ENCODE measurements at regions not wholly inside any gene's neighbourhood (a gene's known extent, or its start where the extent isn't known, plus 50 kb on each side); places are given as distances from the start of the nearest gene placed in this dataset.
"Not testable (repeated sequence)": the region's sequence is repeated elsewhere in the genome, so short reads cannot be mapped to it uniquely, and the experiment has no call there.

DNA sequence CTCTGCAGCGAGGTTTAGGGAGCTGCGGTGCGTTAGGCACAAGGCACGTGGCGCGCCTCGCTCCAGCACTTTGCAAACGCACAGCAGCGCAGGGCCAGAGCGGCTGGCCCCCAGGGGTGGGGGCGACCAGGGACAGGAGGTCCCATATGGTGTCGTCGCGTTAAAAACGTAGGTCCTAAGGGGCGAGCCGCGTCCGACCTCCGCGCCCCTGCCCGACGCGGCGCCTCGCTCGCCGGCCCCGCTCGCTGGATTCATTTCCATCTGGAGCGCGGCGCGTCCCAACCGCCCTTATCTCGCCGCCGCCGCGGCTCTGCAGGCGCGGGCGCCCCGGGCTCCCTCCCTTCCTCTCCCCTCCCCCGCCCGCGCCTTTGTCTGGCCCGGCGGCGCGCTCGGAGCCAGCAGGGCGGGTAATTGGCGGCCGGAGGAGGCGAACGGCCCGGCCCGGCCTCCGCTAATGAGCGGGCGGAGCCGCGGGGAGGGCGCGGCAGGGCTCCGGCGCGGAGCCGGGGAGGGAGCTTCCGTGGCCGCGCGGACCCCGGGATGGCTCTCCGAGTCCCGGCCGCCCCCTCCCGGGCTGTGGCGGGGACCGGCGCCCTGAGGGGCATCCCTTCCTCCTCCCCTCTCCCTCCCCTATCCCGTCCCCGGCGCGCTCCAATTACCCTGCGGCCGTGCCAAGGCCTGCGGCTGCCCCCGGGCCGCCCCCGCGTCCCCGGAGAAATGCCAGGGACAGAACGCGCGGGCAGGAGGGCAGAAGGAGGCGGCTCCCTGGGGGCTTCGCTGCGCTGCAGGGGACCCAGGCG lies 409.0 kb downstream of the BCOR start:
- DNase-seq = peak; percentile 74

DNA sequence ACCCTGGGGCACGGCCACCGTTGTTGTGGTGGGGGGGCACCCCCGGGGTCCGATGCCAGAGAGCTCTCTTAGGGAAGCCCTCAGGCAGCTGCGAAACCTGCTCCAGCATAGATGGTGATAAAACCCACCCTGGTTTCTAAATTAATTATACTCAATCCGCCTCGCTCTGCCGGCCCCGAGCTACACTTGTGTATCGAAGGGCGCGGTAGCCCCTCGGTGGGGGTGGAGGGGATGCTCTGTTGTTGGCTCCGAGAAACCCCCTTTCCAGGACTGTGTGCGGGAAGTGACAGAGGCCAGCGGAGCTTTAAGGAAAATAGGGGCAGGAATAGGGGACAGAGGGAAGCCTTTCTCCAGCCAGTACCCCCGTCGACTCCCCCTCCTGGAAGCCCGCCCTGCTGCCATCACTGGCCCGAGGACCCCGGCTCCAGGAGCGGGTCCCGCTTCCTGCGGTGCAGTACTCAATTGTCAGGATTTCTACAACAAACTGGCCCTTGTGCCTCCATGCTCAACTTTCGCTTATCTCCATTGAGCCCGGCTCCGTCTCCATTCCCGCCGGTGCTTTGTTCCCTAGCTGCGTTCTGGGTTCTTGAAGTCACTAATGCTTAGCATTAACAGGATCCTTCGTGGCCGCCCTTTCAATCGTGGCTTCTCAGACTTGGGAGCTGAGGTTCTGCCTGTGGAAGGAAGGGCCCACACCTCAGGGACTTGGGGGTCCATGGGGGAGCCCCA lies 408.2 kb downstream of the BCOR start:
- DNase-seq = peak; percentile 54

DNA sequence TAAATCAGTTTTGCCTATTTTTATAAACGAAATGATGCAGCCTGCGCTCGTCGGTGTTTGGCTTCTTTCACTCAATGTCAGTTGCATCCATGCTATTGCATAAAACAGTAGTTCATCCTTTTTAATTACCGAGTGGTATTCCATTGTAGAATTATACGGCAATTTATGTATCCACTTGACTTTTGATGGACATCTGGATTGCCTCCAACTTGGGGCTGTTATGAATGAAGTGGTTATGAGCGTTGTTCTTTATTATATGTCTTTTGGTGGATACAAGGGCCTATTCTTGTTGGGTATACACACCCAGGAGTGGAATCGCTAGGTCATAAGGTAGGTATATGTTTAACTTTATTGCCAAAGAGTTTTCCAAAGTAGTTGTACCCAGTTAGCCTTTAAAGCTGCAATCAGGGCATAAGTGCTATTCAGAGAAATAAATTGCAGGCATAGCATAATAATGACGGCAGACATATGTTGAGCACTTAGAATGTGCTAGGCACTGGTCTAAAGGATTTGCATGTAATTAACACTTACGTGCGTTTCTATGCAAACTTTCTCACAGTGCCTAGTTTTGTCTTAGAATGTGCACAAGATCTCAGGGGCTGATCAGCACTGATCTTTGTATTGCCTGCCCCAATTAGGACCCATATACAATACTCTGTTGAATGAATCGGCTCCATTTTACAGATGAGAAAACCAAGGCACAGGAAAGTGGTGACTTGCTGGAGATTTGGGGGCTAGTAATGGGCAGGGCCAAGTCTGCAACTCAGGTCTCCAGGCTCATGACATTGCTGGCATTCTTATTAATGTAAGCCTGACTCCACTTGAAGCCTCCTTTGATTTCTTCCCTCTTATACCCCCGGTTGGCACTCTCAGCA lies 407.0 kb downstream of the BCOR start:
- DNase-seq = no peak

DNA sequence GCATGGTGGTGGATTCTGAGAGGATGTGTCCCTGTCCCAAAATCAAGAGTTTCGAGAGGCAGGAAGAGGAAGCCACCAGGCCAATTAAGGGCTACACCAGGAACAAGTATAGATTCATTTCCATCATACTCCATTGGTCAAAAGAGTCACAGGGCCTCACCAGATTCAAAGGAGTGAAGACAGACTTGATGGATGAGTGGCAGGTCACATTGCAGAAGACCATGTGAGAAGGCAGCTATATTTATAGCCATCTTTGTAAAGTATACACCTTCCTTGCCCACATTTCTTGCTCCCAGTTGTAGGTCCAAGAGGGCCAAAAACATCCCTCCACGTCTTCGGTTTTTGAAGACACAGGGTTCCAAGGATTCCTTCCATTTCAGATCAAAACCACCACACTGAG lies 406.0 kb downstream of the BCOR start:
- DNase-seq = no peak

DNA sequence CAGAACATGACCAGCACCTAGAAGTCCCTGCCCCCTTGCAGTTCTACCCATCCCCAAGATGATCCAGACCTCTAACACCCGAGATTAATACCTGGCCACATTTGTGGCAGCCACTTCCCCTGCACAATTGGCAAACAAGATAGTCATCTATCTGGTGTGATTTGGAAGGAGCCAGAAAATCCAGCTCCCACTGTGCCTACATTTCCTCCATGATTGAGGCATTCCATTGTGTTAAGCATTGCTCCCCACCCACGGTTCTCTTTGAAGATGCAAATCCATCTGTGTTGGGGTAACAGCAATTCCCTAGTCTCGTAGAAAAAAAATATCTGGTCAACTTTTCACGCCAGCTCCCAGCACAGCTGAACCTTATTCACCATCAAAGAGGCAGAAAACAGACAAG lies 405.0 kb downstream of the BCOR start:
- DNase-seq = no peak

DNA sequence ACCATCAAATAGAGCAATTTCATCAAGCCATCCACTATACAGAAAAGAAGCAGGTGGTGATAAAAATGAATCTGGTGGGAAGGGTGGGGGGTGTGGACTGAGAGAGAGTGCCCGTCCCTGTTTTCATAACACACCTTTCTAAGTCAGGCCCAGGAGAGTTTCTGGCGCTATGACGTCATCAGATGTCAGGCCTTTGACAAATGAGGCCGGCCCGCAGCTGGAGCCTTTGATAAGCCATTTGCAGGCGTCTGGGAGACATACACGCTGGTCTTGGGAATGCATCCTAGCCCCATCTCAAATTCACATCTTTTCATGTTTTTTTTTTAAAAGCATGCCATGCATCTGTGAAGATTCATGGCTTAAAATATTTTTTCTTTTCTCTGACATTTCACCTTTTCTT lies 404.5 kb downstream of the BCOR start:
- no peak for DNase-seq

DNA sequence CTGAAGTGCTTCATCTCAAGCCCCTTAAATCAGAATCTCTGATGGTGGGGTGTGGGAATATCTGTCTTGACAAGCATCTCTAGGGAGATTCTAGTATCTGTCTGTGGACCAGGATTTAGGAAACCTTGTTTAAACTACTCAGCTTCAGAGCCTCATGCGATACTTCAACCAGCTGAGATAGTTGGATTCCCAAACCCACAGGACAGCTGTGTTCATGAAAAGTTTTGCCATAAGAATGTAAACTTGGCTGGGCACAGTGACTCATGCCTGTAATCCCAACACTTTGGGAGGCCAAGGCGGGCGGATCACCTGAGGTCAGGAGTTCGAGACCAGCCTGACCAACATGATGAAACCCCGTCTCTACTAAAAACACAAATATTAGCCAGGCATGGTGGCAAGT lies 395.1 kb downstream of the BCOR start:
- DNase-seq = not testable (repeated sequence)

DNA sequence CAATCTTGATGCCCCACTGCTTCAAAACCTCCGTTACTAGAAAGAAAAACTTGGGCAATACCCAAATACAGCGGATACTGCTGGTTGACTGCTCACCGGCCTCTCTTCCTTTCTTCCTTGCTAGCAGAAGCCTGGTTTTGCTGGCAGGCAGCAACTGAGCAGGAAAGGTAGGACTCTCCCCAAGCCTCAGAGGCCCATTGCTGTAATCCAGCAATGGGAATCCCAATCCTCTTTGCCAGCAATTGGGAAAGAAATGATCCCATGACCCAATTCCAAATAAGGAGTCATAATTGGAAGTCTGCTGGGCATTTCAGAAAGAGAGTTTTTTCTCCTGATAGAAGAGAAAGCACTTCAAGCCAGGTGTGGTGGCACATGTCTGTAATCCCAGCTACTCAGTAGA lies 394.5 kb downstream of the BCOR start:
- DNase-seq = no peak

DNA sequence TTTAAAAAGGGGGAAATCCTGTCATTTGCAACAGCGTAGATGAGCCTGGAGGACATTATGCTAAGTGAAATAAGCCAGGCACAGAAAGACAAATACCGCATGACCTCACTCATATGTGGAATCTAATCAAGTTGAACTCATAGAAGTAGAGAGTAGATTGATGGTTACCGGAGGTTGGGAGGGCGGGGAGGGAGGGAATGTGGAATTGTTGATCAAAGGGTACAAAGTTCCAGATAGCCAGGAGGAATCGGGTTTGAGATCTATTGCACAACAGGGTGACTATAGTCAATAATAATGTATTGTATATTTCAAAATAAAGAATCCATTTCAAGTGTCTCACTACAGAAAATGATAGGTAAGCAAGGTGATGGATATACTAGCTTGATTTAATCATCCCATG lies 393.2 kb downstream of the BCOR start:
- DNase-seq = no peak

DNA sequence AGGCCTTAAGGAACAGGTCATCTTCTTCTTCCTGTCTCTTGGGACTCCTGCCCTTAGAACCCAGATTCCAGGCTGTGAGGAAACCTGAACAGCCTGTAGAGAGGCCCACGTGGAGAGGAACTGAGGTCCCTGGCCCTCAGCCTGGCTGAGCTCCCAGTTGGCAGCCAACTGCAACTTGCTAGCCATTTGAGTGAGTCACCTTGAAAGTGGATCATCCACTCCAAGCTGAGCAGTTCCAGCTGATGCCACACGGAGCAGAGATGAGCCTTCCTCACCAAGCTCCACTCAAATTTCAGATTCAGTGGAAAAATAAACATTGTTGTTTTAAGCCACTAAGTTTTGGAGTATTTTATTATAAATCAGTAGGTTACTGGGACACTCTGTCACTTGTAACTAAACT lies 392.5 kb downstream of the BCOR start:
- no peak for DNase-seq

DNA sequence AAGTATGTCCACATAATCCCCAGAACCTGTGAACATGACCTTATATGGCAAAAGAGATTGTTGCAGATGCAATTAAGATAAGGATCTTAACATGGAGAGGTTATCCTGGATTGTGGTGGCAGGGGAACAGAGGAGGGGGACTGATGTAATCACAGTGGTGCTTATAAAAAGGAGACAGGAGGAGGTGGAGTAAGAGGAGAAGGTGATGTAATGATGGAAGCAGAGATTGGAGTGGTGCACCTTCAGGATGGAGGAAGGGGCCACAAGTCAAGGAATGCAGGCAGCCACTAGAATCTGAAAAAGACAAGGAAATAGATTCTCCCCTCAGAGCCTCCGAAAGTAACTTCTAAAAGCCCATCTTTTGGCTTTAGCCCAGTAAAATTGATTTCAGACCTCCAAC lies 388.4 kb downstream of the BCOR start:
- DNase-seq = no peak

DNA sequence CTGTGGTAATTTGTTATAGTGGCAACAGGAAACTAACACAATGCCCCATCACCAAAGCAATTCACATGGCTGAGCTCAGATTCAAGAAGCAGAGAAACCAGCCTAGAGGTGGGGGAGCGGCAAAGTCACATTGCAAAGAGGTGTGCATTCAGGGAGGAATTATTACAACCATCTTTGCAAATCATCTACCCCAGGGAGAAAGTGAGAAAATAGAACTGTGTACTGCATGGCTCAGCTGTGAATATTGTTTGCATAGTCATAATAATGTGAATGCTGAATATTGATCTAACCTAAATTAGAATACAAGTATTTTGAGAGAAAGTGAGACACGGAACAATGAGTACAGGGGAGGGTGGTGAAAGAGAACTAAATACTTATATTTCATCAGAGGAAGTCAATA lies 387.9 kb downstream of the BCOR start:
- no peak for DNase-seq

DNA sequence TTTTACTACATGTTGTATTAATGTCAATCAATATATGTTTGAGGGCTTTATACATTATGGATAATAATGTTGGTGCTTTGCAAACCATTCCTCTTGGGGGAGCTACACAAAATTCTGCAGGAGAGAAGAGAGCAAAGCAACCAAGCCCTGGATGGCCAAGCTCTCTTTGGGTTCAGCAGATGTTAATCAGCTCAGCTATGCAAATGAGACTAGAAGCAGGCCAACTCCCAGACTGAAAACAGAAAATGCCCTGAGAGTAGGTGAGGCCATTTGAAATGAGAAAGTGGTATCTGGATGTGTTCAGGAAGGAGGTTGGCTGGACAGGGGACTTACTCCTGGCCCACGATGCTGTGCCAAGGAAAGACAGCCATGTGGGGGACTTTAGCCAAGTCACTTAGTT lies 387.0 kb downstream of the BCOR start:
- no peak for DNase-seq

DNA sequence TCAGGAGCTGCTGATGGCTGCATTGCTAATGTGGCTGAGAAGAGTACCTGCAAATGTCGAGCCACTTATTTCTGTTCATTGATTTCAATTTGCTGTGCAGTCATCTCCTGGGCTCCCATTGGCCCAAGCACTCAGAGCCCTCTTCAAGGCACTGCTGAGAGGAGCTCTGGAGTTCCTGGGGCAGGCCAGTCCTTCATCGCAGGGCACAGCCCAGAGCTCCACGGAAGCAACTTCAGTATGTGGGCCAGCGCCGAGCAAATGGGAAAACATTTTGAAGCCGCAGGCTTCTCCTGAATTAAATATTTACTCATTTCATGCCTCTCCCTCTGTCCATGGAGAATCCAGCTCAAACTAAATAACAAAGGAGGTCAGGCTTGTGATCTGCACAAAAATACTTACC lies 383.3 kb downstream of the BCOR start:
- peak; percentile 62 for DNase-seq

DNA sequence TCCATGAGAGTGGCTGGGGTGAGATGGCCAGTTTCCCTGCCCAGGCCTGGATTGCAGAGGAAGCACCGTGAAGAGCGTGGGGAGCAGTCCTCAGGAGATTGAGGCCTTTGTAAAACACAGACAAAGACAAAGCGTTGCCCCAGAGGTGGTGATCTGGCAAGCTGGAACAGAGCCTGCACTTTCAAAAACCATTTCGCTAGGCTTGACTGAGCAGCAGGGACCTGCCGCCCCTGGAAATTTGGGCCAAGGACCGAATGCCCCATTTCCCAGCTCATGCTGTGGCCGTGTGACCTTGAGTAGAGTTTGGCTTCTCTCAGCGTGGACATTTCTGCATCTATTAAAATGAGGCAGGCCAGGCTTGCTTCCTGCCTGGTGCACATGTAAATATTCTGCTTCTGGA lies 381.4 kb downstream of the BCOR start:
- DNase-seq = no peak

DNA sequence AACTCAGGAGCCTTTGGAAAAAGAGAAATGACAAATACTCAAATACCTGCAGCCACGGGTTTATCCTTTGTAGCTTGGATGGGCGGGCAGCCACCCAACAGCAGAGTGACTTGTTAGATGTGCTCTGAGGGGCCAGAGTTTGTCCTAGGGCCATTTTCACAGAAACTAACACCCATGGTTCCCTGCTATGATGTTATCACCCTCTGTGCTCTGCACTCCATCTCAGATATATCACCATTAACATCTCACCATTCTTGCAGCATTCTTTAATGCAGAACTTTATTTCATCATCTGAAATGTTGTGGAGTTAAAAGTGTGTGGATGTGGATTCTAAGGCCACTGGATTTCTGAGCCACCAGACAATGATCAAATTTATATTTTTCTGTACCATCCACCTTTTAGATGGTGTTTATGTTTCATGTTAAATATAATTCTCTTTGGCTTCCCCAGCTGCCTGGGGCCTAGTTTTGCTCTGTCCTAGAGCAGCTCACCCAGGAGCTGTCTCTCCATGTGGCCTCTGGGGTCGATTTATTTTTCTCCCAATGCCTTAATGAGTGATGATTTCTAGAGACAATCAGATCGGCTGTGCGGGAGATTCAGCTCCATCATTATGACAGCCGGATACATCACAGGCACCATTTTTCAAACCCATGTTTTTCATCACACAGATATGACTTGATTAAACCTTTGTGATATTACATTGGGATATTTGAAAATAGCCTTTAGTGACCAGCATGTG lies 380.8 kb downstream of the BCOR start:
- no peak for DNase-seq

DNA sequence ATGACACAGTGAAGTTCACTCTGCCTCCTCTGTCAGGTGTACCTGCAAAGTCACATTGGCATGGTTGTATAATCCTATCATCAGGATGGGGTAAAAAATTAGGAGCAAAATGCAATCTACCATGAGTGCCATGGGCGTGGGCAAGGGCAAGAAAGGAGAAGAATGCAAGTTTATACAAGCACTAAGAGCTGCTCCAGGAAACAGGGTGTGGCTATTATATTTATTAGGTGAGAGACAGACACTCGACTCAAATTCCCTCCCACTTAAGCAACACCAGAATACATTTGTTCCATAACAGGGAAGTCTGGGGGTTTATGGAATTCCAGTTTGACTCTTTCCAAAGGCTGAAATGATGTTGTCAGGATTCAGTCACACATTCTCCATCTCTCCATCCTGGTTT lies 378.8 kb downstream of the BCOR start:
- DNase-seq = no peak

DNA sequence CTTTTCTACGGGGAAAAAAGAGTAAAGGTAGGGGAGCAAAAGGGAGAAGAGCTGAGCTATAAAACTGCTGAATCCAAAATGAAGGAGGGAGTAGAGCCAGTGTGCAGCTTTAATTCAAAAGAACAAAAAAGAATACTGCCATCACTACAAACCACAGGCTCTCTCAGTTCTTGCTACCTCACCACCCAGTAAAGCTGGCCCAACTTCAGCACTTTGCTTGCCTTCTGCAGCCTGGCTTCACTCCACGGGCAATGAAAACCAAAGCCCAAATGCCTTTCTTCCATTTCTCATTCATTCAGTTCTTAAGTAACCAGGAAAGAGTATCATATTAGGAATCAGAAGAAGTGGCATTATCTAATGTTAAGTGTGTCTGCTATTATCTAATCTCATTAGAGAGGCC lies 376.8 kb downstream of the BCOR start:
- DNase-seq = no peak

DNA sequence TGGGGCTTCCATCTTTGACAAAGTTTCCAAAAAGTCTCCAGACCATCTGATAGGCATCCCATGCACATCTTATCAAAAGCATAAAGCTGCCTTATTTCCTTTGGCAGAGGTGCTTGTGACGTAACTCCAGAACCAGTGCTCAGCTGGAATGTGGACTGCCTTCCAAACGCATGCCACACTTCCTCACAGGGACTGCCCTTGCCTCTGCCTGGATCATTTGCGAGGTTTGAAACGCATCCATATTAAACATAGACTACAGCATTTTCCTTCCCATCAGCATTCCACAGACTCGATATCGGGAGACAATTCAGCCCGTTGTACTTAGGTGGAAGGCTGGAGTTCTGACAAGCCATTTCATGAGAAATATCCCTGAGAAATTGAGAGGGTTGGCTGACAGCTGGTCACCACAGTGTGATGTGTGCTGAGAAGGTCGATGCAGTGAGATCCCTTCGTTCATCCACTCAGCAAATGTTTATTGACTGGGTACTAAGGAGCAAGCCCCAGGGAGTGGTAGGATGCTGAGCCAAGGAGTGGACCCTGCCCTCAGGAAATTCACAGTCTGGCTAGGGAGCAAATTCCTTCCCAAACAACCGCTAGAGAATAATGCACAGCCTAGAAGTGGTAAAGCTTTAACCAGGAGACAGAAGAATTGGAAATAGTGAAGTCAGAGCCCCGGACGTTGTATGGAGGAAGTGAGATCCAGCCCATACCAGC lies 376.0 kb downstream of the BCOR start:
- DNase-seq = no peak

DNA sequence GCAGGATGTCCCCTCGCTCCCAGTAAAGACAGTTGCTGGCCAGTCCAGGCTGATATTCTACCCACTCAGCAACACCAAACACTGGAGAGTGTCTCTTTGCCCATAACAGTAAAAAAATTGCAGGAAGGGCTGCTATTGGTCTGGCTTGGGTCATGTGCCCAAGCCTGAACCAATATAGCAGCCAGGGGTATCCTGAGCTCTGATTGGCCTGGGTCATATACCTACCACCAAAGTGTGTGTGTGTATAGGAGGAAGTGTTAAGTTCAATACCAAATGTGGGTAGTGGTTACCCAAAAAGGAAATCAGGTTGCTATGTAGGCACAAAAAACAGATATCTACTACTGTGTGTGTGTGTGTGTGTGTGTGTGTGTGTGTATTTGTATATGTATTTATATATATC lies 373.2 kb downstream of the BCOR start:
- DNase-seq = no peak

DNA sequence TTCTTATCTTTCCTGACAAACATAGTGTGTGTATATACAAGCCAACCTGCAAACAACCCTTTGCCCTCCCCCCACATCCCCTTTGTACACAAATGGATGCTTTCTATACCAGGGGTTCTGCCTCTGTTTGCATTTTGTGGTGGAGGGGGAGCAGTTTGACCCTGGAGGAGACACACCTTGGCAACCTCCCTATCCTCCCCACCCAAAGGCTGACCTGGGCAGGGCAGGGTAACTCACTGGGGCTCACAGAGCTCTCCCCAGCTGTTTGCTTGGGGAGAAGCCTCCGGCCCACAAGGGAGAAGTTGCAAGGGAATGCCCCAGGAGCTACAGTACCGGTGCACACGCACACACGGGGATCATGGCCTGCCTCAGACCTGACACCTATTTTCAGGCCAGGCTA lies 372.6 kb downstream of the BCOR start:
- no peak for DNase-seq

DNA sequence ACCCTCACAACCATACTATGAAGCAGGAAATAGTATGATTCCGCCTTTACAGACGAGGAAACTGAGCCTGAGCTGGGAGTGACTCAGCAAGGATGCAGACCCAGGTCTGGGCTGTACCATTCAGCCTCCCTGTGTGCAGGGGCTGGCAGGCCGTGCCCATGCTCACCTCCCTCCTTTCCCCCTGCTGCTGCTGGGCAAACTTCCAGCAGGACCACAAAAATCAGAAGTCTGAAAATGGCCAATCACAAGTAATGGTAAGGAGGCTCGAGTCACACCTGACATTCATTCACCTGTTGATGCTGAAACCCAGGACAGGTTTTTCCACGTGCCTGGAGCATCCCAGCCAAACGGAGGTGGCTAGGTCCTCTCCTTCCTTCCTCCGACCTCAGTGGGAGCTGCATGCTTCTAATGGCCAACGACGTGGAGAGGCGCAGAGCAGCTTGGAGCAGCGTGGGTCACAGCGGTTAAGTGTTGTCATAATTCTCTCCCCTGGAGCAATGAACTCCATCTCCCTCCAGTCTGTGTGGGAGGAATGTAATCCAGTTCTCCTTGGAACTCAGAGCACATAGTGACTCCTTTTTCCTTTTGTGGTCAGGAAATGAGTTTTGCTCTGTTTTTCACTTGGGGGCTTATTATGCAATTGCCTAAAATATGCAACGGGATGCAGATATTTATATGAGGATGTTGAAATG lies 371.7 kb downstream of the BCOR start:
- DNase-seq = no peak
